HEK293T (cell line): ENCODE measurements at regions not wholly inside any gene's neighbourhood (a gene's known extent, or its start where the extent isn't known, plus 50 kb on each side); places are given as distances from the start of the nearest gene placed in this dataset.

Experiments used
- CTCF ChIA-PET: fragments of 350-600 bp; formaldehyde crosslinking; extraction: SDS; loops from one replicate; lab custom pipeline; 2021; ENCODE audit warnings: antibody characterized with exemption, inconsistent platforms; lab: Yijun Ruan, JAX
- POLR2A ChIA-PET: fragments of 350-600 bp; formaldehyde crosslinking; extraction: SDS; loops from one replicate; lab custom pipeline; 2020; ENCODE audit warnings: antibody characterized with exemption, inconsistent platforms; lab: Yijun Ruan, JAX
- DNase-seq: peaks from one replicate; pipeline ENCODE4 v3.0.0; 2012; ENCODE audit warnings: mixed read lengths; ENCODE audit errors: extremely low spot score
- ARNT ChIP-seq: fragments of 450-650 bp; IDR thresholded peaks from 2 replicates; pipeline ENCODE4 v1.6.1; 2017; ENCODE audit warnings: mild to moderate bottlenecking
- BHLHE40 ChIP-seq: fragments of 450-650 bp; IDR thresholded peaks from 2 replicates; pipeline ENCODE4 v1.6.1; 2016; ENCODE audit warnings: mild to moderate bottlenecking, moderate library complexity, borderline replicate concordance
- CTBP1 ChIP-seq: fragments of 450-650 bp; IDR thresholded peaks from 2 replicates; pipeline ENCODE4 v1.6.1; 2016; ENCODE audit warnings: borderline replicate concordance
- ELF4 ChIP-seq: fragments of 450-650 bp; IDR thresholded peaks from 2 replicates; pipeline ENCODE4 v1.6.1; 2017; ENCODE audit warnings: antibody characterized with exemption
- FOXA1 ChIP-seq: fragments of 450-650 bp; IDR thresholded peaks from 2 replicates; pipeline ENCODE4 v1.6.1; 2016; ENCODE audit warnings: mild to moderate bottlenecking
- FOXK2 ChIP-seq: fragments of 450-650 bp; IDR thresholded peaks from 2 replicates; pipeline ENCODE4 v1.6.1; 2016; ENCODE audit warnings: mild to moderate bottlenecking
- FOXM1 ChIP-seq: fragments of 450-650 bp; IDR thresholded peaks from 2 replicates; pipeline ENCODE4 v1.6.1; 2017; ENCODE audit warnings: mild to moderate bottlenecking, borderline replicate concordance
- HDGF ChIP-seq: fragments of 450-650 bp; IDR thresholded peaks from 2 replicates; pipeline ENCODE4 v1.6.1; 2017; ENCODE audit warnings: antibody characterized with exemption, borderline replicate concordance
- L3MBTL2 ChIP-seq: fragments of 450-650 bp; conservative IDR thresholded peaks from 2 replicates; pipeline ENCODE4 v1.6.1; 2016; ENCODE audit warnings: mild to moderate bottlenecking
- LEF1 ChIP-seq: fragments of 450-650 bp; IDR thresholded peaks from 2 replicates; pipeline ENCODE4 v1.6.1; 2017; ENCODE audit warnings: mild to moderate bottlenecking, borderline replicate concordance
- NFRKB ChIP-seq: fragments of 450-650 bp; IDR thresholded peaks from 2 replicates; pipeline ENCODE4 v1.6.1; 2016; ENCODE audit warnings: mild to moderate bottlenecking, moderate library complexity
- PKNOX1 ChIP-seq: fragments of 450-650 bp; IDR thresholded peaks from 2 replicates; pipeline ENCODE4 v1.6.1; 2016
- SP1 ChIP-seq: fragments of 450-650 bp; IDR thresholded peaks from 2 replicates; pipeline ENCODE4 v1.6.1; 2017
- SUZ12 ChIP-seq: fragments of 450-650 bp; IDR thresholded peaks from 2 replicates; pipeline ENCODE4 v1.6.1; 2016; ENCODE audit warnings: mild to moderate bottlenecking
- TARDBP ChIP-seq: fragments of 450-650 bp; IDR thresholded peaks from 2 replicates; pipeline ENCODE4 v1.6.1; 2016
- ZNF384 ChIP-seq: fragments of 450-650 bp; IDR thresholded peaks from 2 replicates; pipeline ENCODE4 v1.6.1; 2016

DNA sequence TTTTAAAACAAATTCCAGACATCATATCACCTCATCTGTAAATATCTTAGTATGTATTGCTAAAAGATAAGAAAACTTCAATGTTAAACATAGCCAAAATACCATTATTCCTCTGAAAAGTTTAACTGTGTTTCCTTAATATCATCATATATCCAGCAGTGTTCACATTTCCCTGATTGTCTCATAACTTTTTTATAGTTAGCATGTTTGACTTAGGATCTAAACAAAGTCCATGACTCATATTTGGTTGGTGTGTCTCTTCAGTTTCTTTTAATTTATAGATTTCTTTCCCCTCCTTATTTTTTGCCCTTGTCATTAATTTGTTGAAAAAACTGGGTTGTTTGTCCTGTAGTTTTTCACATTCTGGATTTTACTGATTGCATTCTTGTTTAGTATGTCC, 163.0 kb downstream of the RPS12 start:
- TF ChIP-seq FOXA1 (no peak), PKNOX1 (no peak), BHLHE40 (no peak), ARNT (no peak), TARDBP (no peak), ZNF384 (no peak), SUZ12 (no peak), L3MBTL2 (no peak), CTBP1 (no peak), ELF4 (no peak), SP1 (no peak), LEF1 (no peak), HDGF (no peak)
- no peak for DNase-seq
- ChIA-PET CTCF (interaction anchor here (1.0 kb wide), 1 partner anchor 15 kb away, joined by 4 read pairs; no protein-coding TSS in a partner anchor), POLR2A (no interaction called here)

- CTCF ChIA-PET = interaction anchor here (0.7 kb wide), 1 partner anchor 213 kb away, joined by 4 read pairs; no protein-coding TSS in a partner anchor
- POLR2A ChIA-PET = no interaction called here
- TF ChIP-seq FOXA1 = no peak
- TF ChIP-seq ZNF384 = no peak
- no peak for TF ChIP-seq FOXM1
- no peak for TF ChIP-seq SUZ12
- no peak for TF ChIP-seq ELF4
- TF ChIP-seq SP1 = no peak
- TF ChIP-seq LEF1 = no peak
- no peak for DNase-seq
These were observed 164.3 kb downstream of the RPS12 start for GRCh38 chr6:132978685-132979084.

GRCh38 chr6:132993738-132994137, 179.4 kb downstream of the RPS12 start:
- TF ChIP-seq FOXM1 (no peak), CTBP1 (no peak), ARNT (no peak), NFRKB (no peak), ELF4 (no peak), ZNF384 (no peak), L3MBTL2 (no peak), SP1 (no peak), BHLHE40 (no peak), LEF1 (no peak), HDGF (no peak), PKNOX1 (no peak), SUZ12 (no peak), FOXK2 (no peak), TARDBP (no peak), FOXA1 (no peak)
- ChIA-PET POLR2A (no interaction called here), CTCF (no interaction called here)
- DNase-seq = no peak

DNA sequence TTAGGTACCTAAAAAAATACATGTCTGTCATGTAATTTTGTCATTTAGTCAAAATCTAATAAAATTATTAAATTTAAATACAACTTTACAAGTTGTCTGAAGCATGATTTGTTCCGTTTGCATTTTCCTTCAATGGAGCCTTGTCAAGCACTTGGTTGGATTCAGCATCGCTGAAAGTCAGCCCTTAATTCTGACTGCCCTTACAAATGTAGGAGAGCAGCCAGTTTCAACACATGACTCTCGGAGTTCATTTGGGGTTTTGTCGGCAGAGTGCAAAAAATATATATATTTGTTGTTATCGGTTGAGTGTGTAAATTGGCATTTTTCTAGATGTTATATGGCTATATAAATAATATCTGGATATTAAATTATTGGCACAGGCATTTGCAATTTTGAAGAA, 180.6 kb downstream of the RPS12 start:
- ChIA-PET POLR2A (no interaction called here), CTCF (no interaction called here)
- no peak for TF ChIP-seq BHLHE40
- no peak for TF ChIP-seq SUZ12
- TF ChIP-seq PKNOX1 = no peak
- TF ChIP-seq TARDBP = no peak
- no peak for TF ChIP-seq ARNT
- no peak for TF ChIP-seq LEF1
- TF ChIP-seq CTBP1 = no peak
- no peak for TF ChIP-seq SP1
- DNase-seq = no peak

DNA sequence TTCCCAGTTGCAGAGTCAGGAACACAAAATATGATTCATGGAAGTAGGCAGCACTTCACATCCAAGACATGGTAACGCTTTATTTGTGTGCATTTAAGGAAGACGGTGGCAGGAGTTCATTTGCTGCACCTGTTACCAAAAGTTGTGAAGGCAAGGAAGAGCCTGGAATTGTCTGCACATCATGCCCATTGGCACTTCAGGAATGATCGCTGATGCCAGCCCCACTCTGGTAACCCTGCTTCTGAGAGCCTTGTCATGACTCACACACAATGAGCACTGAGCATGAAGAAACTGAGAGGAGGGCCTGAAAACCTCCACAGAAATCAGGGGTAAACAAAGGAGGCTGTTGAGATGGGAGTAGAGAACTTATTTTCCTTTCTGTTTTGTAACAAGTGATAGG, 181.1 kb downstream of the RPS12 start:
- CTCF ChIA-PET = no interaction called here
- no peak for DNase-seq
- TF ChIP-seq PKNOX1 (no peak), SP1 (no peak), ELF4 (no peak), BHLHE40 (no peak), ZNF384 (no peak), FOXM1 (no peak), ARNT (no peak), HDGF (no peak), L3MBTL2 (no peak), FOXA1 (no peak), FOXK2 (no peak), CTBP1 (no peak), TARDBP (no peak)
- POLR2A ChIA-PET = no interaction called here

DNA sequence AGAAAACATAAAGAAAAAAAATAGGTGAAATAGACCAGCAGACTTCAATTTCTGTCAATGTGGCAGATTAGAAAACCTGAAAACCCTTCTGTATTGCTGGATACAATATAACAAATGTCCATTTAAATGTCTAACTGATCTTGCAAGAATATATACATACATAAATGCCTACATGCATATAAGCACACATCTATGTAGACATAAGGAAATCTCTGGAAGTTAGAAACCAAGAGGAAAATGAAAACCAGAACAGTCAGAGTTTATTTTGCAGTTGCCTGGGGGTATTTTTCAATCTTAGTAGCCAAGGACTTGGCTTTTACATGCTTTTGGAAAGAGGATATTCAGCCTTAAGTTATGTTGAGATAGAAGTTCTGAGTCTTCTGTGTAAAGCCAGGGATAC, 184.0 kb downstream of the RPS12 start:
- POLR2A ChIA-PET = no interaction called here
- TF ChIP-seq BHLHE40 = no peak
- no peak for TF ChIP-seq SUZ12
- TF ChIP-seq SP1 = no peak
- no peak for TF ChIP-seq PKNOX1
- no peak for TF ChIP-seq NFRKB
- TF ChIP-seq ARNT = no peak
- no peak for TF ChIP-seq CTBP1
- no peak for TF ChIP-seq ELF4
- TF ChIP-seq TARDBP = no peak
- no peak for TF ChIP-seq FOXM1
- TF ChIP-seq FOXK2 = no peak
- CTCF ChIA-PET = interaction anchor here (0.7 kb wide), 1 partner anchor 25 kb away, joined by 3 read pairs; no protein-coding TSS in a partner anchor
- DNase-seq = no peak
